ENCODE measurements at regions not wholly inside any gene's neighbourhood (a gene's known extent, or its start where the extent isn't known, plus 50 kb on each side); places are given as distances from the start of the nearest gene placed in this dataset.

GRCh38 chr4:161260819-161261218 is 903.0 kb downstream of the FSTL5 start:
- no peak for TF ChIP-seq CTCF (IDR thresholded peaks at IDR 0.05)
- TF ChIP-seq POLR2AphosphoS5 (IDR thresholded peaks at IDR 0.05) = no peak
- TF ChIP-seq POLR2A (IDR thresholded peaks at IDR 0.05) = no peak
